Neural cell (in vitro differentiated cells): ENCODE measurements at regions not wholly inside any gene's neighbourhood (a gene's known extent, or its start where the extent isn't known, plus 50 kb on each side); places are given as distances from the start of the nearest gene placed in this dataset.

Experiments used
- CTCF ChIP-seq: fragments of 450-650 bp; IDR thresholded peaks from 2 replicates; pipeline ENCODE4 v1.5.1; 2014; ENCODE audit warnings: antibody characterized with exemption, mild to moderate bottlenecking, moderate library complexity; ENCODE audit not compliant: poor library complexity, severe bottlenecking
- EP300 ChIP-seq: fragments of 450-650 bp; conservative IDR thresholded peaks from 2 replicates; pipeline ENCODE4 v1.6.1; 2014; ENCODE audit warnings: antibody characterized with exemption, mild to moderate bottlenecking, moderate library complexity; ENCODE audit not compliant: poor library complexity, severe bottlenecking
- EZH2 ChIP-seq: fragments of 200-600, 300-800 bp; shearing (Covaris generic), sonication (generic); IDR thresholded peaks from 2 replicates; pipeline ENCODE4 v1.6.1; 2014; ENCODE audit warnings: antibody characterized with exemption, low read length, borderline replicate concordance, mild to moderate bottlenecking; ENCODE audit not compliant: insufficient read depth, poor library complexity, severe bottlenecking
- MXI1 ChIP-seq: fragments of 450-650 bp; conservative IDR thresholded peaks from 2 replicates; pipeline ENCODE4 v1.6.1; 2014; ENCODE audit warnings: antibody characterized with exemption, mild to moderate bottlenecking; ENCODE audit not compliant: poor library complexity, severe bottlenecking
- POLR2AphosphoS5 ChIP-seq: IDR thresholded peaks from 2 replicates; pipeline ENCODE4 v1.6.1; 2012
- RAD21 ChIP-seq: fragments of 450-650 bp; conservative IDR thresholded peaks from 2 replicates; pipeline ENCODE4 v1.6.1; 2014; ENCODE audit warnings: antibody characterized with exemption, mild to moderate bottlenecking, moderate library complexity
- SMC3 ChIP-seq: fragments of 450-650 bp; conservative IDR thresholded peaks from 2 replicates; pipeline ENCODE4 v1.6.1; 2014; ENCODE audit warnings: antibody characterized with exemption, mild to moderate bottlenecking, moderate library complexity; ENCODE audit not compliant: poor library complexity
- TAF1 ChIP-seq: IDR thresholded peaks from 2 replicates; pipeline ENCODE4 v1.6.1; 2012; ENCODE audit warnings: low read depth
- TF ChIP-seq, protein P1 (sequence below): IDR thresholded peaks from 2 replicates; pipeline ENCODE4 v1.6.1; 2012; ENCODE audit warnings: borderline replicate concordance

DNA sequence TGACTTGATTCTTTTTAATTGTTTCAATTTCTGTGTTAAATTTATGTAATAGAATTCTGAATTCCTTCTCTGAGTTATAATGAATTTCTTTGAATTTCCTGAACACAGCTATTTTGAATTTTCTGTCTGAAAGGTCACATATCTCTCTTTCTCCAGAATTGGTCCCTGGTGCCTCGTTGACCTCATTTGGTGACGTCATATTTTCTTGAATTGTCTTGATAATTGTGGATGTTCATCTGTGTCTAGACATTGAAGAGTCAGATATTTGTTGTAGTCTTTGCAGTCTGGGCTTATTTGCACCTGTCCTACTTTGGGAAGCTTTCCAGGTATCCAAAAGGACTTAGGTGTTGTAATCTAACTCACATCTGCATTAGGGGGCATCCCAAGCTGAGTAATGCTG is 111.4 kb upstream of the LRRTM4 start:
- TF ChIP-seq, protein P1, sequence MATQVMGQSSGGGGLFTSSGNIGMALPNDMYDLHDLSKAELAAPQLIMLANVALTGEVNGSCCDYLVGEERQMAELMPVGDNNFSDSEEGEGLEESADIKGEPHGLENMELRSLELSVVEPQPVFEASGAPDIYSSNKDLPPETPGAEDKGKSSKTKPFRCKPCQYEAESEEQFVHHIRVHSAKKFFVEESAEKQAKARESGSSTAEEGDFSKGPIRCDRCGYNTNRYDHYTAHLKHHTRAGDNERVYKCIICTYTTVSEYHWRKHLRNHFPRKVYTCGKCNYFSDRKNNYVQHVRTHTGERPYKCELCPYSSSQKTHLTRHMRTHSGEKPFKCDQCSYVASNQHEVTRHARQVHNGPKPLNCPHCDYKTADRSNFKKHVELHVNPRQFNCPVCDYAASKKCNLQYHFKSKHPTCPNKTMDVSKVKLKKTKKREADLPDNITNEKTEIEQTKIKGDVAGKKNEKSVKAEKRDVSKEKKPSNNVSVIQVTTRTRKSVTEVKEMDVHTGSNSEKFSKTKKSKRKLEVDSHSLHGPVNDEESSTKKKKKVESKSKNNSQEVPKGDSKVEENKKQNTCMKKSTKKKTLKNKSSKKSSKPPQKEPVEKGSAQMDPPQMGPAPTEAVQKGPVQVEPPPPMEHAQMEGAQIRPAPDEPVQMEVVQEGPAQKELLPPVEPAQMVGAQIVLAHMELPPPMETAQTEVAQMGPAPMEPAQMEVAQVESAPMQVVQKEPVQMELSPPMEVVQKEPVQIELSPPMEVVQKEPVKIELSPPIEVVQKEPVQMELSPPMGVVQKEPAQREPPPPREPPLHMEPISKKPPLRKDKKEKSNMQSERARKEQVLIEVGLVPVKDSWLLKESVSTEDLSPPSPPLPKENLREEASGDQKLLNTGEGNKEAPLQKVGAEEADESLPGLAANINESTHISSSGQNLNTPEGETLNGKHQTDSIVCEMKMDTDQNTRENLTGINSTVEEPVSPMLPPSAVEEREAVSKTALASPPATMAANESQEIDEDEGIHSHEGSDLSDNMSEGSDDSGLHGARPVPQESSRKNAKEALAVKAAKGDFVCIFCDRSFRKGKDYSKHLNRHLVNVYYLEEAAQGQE: no peak
- TF ChIP-seq POLR2AphosphoS5 (no peak), CTCF (no peak), SMC3 (no peak), EZH2 (no peak), EP300 (no peak), RAD21 (no peak), MXI1 (no peak), TAF1 (no peak)
